HepG2 (cell line): ENCODE measurements at regions not wholly inside any gene's neighbourhood (a gene's known extent, or its start where the extent isn't known, plus 50 kb on each side); places are given as distances from the start of the nearest gene placed in this dataset.

Experiments
- CHD4 ChIP-seq: fragments of 200-600 bp; sonication (generic); IDR thresholded peaks from 2 replicates; pipeline ENCODE4 v1.7.0; 2017; ENCODE audit warnings: mild to moderate bottlenecking, low read length, borderline replicate concordance
- FOXK1 ChIP-seq: sonication (generic); formaldehyde crosslinking; IDR thresholded peaks from 2 replicates; pipeline ENCODE4 v1.4.0; 2020; ENCODE audit warnings: low read depth, missing genetic modification reagents, borderline replicate concordance
- HDAC2 ChIP-seq: sonication (generic); formaldehyde crosslinking; IDR thresholded peaks from 2 replicates; pipeline ENCODE4 v1.4.0; 2020; ENCODE audit warnings: missing genetic modification reagents
- NFIC ChIP-seq: IDR thresholded peaks from 2 replicates; pipeline ENCODE4 v1.6.1; 2012; ENCODE audit warnings: mild to moderate bottlenecking, low read length, inconsistent platforms
- PCBP1 ChIP-seq: fragments of 200-400 bp; formaldehyde crosslinking; IDR thresholded peaks from 2 replicates; pipeline ENCODE4 v1.6.1; 2017; ENCODE audit warnings: mild to moderate bottlenecking, low read depth, low read length, borderline replicate concordance
- PHF8 ChIP-seq: sonication (generic); formaldehyde crosslinking; IDR thresholded peaks from 2 replicates; pipeline ENCODE4 v1.5.0; 2020; ENCODE audit warnings: missing genetic modification reagents
- SRSF1 ChIP-seq: fragments of 200-400 bp; formaldehyde crosslinking; optimal IDR thresholded peaks from 2 replicates; pipeline ENCODE3; 2017; ENCODE audit warnings: mild to moderate bottlenecking, low read depth, low read length, moderate library complexity
- STAT5B ChIP-seq: sonication (generic); formaldehyde crosslinking; IDR thresholded peaks from 2 replicates; pipeline ENCODE4 v1.4.0; 2020; ENCODE audit warnings: missing genetic modification reagents
- TP53 ChIP-seq: sonication (generic); formaldehyde crosslinking; conservative IDR thresholded peaks from 2 replicates; pipeline ENCODE4 v1.4.0; 2020; ENCODE audit warnings: missing genetic modification reagents
- ZBTB8A ChIP-seq: sonication (generic); formaldehyde crosslinking; IDR thresholded peaks from 2 replicates; pipeline ENCODE4 v1.4.0; 2020; ENCODE audit warnings: mild to moderate bottlenecking, low read depth, missing genetic modification reagents, borderline replicate concordance
- ZNF451 ChIP-seq: sonication (generic); formaldehyde crosslinking; IDR thresholded peaks from 2 replicates; pipeline ENCODE4 v1.5.0; 2020; ENCODE audit warnings: mild to moderate bottlenecking, missing genetic modification reagents
- ZNF629 ChIP-seq: sonication (generic); formaldehyde crosslinking; conservative IDR thresholded peaks from 2 replicates; pipeline ENCODE4 v1.5.0; 2020; ENCODE audit warnings: missing genetic modification reagents
- ZNF891 ChIP-seq: sonication (generic); formaldehyde crosslinking; IDR thresholded peaks from 2 replicates; pipeline ENCODE4 v1.5.0; 2020; ENCODE audit warnings: mild to moderate bottlenecking, missing genetic modification reagents
- TF ChIP-seq, protein P1 (sequence below): sonication (generic); formaldehyde crosslinking; IDR thresholded peaks from 2 replicates; pipeline ENCODE4 v1.4.0; 2020; ENCODE audit warnings: missing genetic modification reagents

DNA sequence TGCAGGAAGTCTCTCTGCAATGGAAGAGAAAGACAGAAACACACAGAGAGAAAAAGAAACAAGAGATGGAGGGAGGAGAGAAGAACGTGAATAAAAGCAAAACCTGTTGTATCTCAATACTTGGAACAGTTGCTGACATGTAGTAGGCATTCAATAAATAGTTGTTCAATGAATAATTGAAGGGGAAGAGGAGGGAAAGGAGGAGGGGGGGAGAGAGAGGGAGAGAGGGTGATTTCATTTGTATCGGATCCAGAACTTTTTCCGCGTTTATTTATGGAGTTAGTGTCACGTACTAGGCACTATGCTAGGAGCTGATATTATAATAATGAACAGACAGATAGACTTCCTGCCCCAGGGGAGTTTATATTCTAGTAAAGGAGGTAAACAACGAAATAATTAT is 144.1 kb downstream of the OMA1 start:
- TF ChIP-seq STAT5B (CRISPR knock-in tag) (no peak), ZNF891 (CRISPR knock-in tag) (no peak), FOXK1 (CRISPR knock-in tag) (no peak), HDAC2 (CRISPR knock-in tag) (no peak), SRSF1 (no peak), ZNF451 (CRISPR knock-in tag) (no peak), ZBTB8A (CRISPR knock-in tag) (no peak), TP53 (CRISPR knock-in tag) (no peak), ZNF629 (no peak), PCBP1 (no peak), NFIC (no peak), PHF8 (no peak), CHD4 (no peak)
- TF ChIP-seq, protein P1, sequence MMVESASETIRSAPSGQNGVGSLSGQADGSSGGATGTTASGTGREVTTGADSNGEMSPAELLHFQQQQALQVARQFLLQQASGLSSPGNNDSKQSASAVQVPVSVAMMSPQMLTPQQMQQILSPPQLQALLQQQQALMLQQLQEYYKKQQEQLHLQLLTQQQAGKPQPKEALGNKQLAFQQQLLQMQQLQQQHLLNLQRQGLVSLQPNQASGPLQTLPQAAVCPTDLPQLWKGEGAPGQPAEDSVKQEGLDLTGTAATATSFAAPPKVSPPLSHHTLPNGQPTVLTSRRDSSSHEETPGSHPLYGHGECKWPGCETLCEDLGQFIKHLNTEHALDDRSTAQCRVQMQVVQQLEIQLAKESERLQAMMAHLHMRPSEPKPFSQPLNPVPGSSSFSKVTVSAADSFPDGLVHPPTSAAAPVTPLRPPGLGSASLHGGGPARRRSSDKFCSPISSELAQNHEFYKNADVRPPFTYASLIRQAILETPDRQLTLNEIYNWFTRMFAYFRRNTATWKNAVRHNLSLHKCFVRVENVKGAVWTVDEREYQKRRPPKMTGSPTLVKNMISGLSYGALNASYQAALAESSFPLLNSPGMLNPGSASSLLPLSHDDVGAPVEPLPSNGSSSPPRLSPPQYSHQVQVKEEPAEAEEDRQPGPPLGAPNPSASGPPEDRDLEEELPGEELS (CRISPR knock-in tag), result no peak
